GM21423 (cell line): ENCODE measurements at regions not wholly inside any gene's neighbourhood (a gene's known extent, or its start where the extent isn't known, plus 50 kb on each side); places are given as distances from the start of the nearest gene placed in this dataset.

Source experiments
- ATAC-seq: cut with Tn5 transposase; IDR thresholded peaks from one replicate; pipeline ENCODE4 v1.9.1; 2021; ENCODE audit warnings: mild to moderate bottlenecking, moderate library complexity; ENCODE audit not compliant: unreplicated experiment

- ATAC-seq: no peak
These were observed 171.9 kb upstream of the FN1 start for GRCh38 chr2:215607766-215608165.

GRCh38 chr2:215606219-215606618 is 170.4 kb upstream of the FN1 start:
- ATAC-seq: no peak

- no peak for ATAC-seq
These were observed 169.3 kb upstream of the FN1 start for GRCh38 chr2:215605214-215605613.

- ATAC-seq: no peak
These were observed 168.7 kb upstream of the FN1 start for GRCh38 chr2:215604606-215605005.

- ATAC-seq: no peak
These were observed 167.6 kb upstream of the FN1 start for GRCh38 chr2:215603440-215603839.

GRCh38 chr2:215602997-215603396 is 167.1 kb upstream of the FN1 start:
- ATAC-seq: no peak

GRCh38 chr2:215601990-215602721 is 166.3 kb upstream of the FN1 start:
- ATAC-seq: no peak

GRCh38 chr2:215601526-215601925 is 165.7 kb upstream of the FN1 start:
- no peak for ATAC-seq

- no peak for ATAC-seq
These were observed 162.6 kb upstream of the FN1 start for GRCh38 chr2:215598376-215598975.

- no peak for ATAC-seq
These were observed 161.7 kb upstream of the FN1 start for GRCh38 chr2:215597577-215597976.

- ATAC-seq: no peak
These were observed 158.9 kb upstream of the FN1 start for GRCh38 chr2:215594766-215595165.

- ATAC-seq: no peak
These were observed 154.3 kb upstream of the FN1 start for GRCh38 chr2:215590010-215590745.

- ATAC-seq: no peak
These were observed 148.0 kb upstream of the FN1 start for GRCh38 chr2:215583881-215584280.

GRCh38 chr2:215579809-215580208 is 143.9 kb upstream of the FN1 start:
- no peak for ATAC-seq

- no peak for ATAC-seq
These were observed 141.5 kb upstream of the FN1 start for GRCh38 chr2:215577356-215577755.

- ATAC-seq: no peak
These were observed 140.7 kb upstream of the FN1 start for GRCh38 chr2:215576572-215576971.

GRCh38 chr2:215573496-215573895 is 137.6 kb upstream of the FN1 start:
- ATAC-seq: no peak

GRCh38 chr2:215572341-215572848 is 136.5 kb upstream of the FN1 start:
- no peak for ATAC-seq

GRCh38 chr2:215571689-215572088 is 135.8 kb upstream of the FN1 start:
- no peak for ATAC-seq

- peak; percentile 70 for ATAC-seq
These were observed 131.6 kb upstream of the FN1 start for GRCh38 chr2:215567504-215567903.

GRCh38 chr2:215565897-215566296 is 130.0 kb upstream of the FN1 start:
- ATAC-seq: no peak

GRCh38 chr2:215557701-215558100 is 121.8 kb upstream of the FN1 start:
- no peak for ATAC-seq
